Kidney (tissue), 13 donors: ENCODE measurements at regions not wholly inside any gene's neighbourhood (a gene's known extent, or its start where the extent isn't known, plus 50 kb on each side); places are given as distances from the start of the nearest gene placed in this dataset.

ENCODE experiments used
- DNase-seq, 5 donors: peaks; one replicate each; pipeline ENCODE4 v3.0.0-alpha.2; 2013 to 2020
- FAIRE-seq: peaks from 2 replicates; lab custom pipeline; 2012; peaks lifted over from hg19 to GRCh38; lab: Jason Lieb, UNC
- H3K27ac ChIP-seq, 2 donors: one replicate each; pipeline ENCODE4 v1.7.0; 2013; ENCODE audit warnings: low read depth in 2 of 2, low read length in 2 of 2, inconsistent platforms in 1 of 2
- H3K27me3 ChIP-seq: one replicate; pipeline ENCODE4 v1.7.1; 2013; ENCODE audit warnings: low read length, inconsistent platforms; ENCODE audit not compliant: control insufficient read depth, insufficient read depth
- H3K36me3 ChIP-seq, 3 donors: one replicate each; pipeline versions ENCODE4 v1.7.0 to v1.7.1; 2013; ENCODE audit warnings: low read length in 3 of 3, control low read depth in 1 of 3, inconsistent platforms in 1 of 3; ENCODE audit not compliant: insufficient read depth in 3 of 3, control insufficient read depth in 2 of 3
- H3K4me1 ChIP-seq, 3 donors: one replicate each; pipeline versions ENCODE4 v1.7.0 to v1.7.1; 2013; ENCODE audit warnings: low read length in 3 of 3, inconsistent platforms in 1 of 3, low read depth in 1 of 3; ENCODE audit not compliant: control insufficient read depth in 2 of 3, insufficient read depth in 2 of 3
- H3K4me3 ChIP-seq, 3 donors: one replicate each; pipeline versions ENCODE4 v1.7.0 to v1.8.1; 2013; ENCODE audit warnings: low read length in 3 of 3, control low read depth in 1 of 3, inconsistent platforms in 1 of 3
- H3K9ac ChIP-seq, 3 donors: one replicate each; pipeline versions ENCODE4 v1.7.0 to v1.7.1; 2013; ENCODE audit warnings: low read length in 3 of 3, control low read depth in 1 of 3, inconsistent platforms in 1 of 3
- H3K9me3 ChIP-seq, 3 donors: one replicate each; pipeline versions ENCODE4 v1.7.0 to v1.7.1; 2013; ENCODE audit warnings: low read length in 3 of 3, control low read depth in 1 of 3, inconsistent platforms in 1 of 3; ENCODE audit not compliant: control insufficient read depth in 2 of 3, insufficient read depth in 1 of 3
- CTCF ChIP-seq: IDR thresholded peaks from 3 replicates; pipeline ENCODE4 v1.5.1; 2012; ENCODE audit warnings: mild to moderate bottlenecking, moderate library complexity, borderline replicate concordance; ENCODE audit not compliant: insufficient read depth; ENCODE audit errors: extremely low read depth
- intact Hi-C: fragments of 100-400 bp; cut with DNase I; formaldehyde crosslinking; loops from one replicate; pipeline ENCODE4 v1.11.1; 2022
- donor health status: control.
- donor health status: control.
- donor health status: control.
- donor health status: control.
- donor health status: control.
- donor health status: DM: yes; HTN: yes; CAD: no.
- donor health status: Normal renal cell carcinoma (clear cell type).

GRCh38 chr6:6793388-6794250 is 205.1 kb downstream of the LY86 start:
- DNase-seq, result peak in 1 of 5 donors; percentile 20
- Histone ChIP-seq H3K27me3 (no peaks in the 10 kb centered on the region), H3K27ac (no peak overlapping the region), H3K9me3 (no peaks in the 10 kb centered on the region), H3K4me3 (no peak overlapping the region), H3K36me3 (no peaks in the 10 kb centered on the region), H3K9ac (no peak overlapping the region), H3K4me1 (no peaks in the 10 kb centered on the region)
- TF ChIP-seq CTCF, result no peak
- intact Hi-C loops, result no loop called here
- FAIRE-seq, result no peak

- Histone ChIP-seq H3K9me3 (no peaks in the 10 kb centered on the region), H3K27ac (no peak overlapping the region), H3K4me3 (no peak overlapping the region), H3K36me3 (no peaks in the 10 kb centered on the region), H3K27me3 (no peaks in the 10 kb centered on the region), H3K4me1 (no peaks in the 10 kb centered on the region), H3K9ac (no peak overlapping the region)
- TF ChIP-seq CTCF, result no peak
- DNase-seq (no peak), FAIRE-seq (no peak)
- intact Hi-C loops, result no loop called here
Measured at GRCh38 chr6:6795393-6795792, 206.9 kb downstream of the LY86 start.

- no peak for FAIRE-seq
- no peaks in the 10 kb centered on the region for H3K36me3 ChIP-seq
- no peak for TF ChIP-seq CTCF
- no peak overlapping the region for H3K9ac ChIP-seq
- DNase-seq, result no peak
- no peaks in the 10 kb centered on the region for H3K4me1 ChIP-seq
- no peaks in the 10 kb centered on the region for H3K9me3 ChIP-seq
- H3K27ac ChIP-seq, result no peak overlapping the region
- intact Hi-C loops, result no loop called here
- no peaks in the 10 kb centered on the region for H3K27me3 ChIP-seq
- no peak overlapping the region for H3K4me3 ChIP-seq
Measured at GRCh38 chr6:6796818-6797217, 208.3 kb downstream of the LY86 start.

- no peaks in the 10 kb centered on the region for H3K4me1 ChIP-seq
- DNase-seq (no peak), FAIRE-seq (no peak)
- H3K27ac ChIP-seq, result no peak overlapping the region
- H3K27me3 ChIP-seq, result no peaks in the 10 kb centered on the region
- no peak for TF ChIP-seq CTCF
- no peaks in the 10 kb centered on the region for H3K9me3 ChIP-seq
- intact Hi-C loops, result no loop called here
- no peak overlapping the region for H3K9ac ChIP-seq
- H3K4me3 ChIP-seq, result no peak overlapping the region
- H3K36me3 ChIP-seq, result no peaks in the 10 kb centered on the region
Measured at GRCh38 chr6:6798448-6798860, 209.9 kb downstream of the LY86 start.
